HEK293 (cell line): ENCODE measurements at regions not wholly inside any gene's neighbourhood (a gene's known extent, or its start where the extent isn't known, plus 50 kb on each side); places are given as distances from the start of the nearest gene placed in this dataset.

Source experiments
- CTCF ChIA-PET: fragments of 350-600 bp; formaldehyde crosslinking; extraction: SDS; loops from one replicate; lab custom pipeline; 2021; ENCODE audit warnings: antibody characterized with exemption; lab: Yijun Ruan, JAX
- POLR2A ChIA-PET: fragments of 300-600 bp; formaldehyde crosslinking; extraction: SDS; loops from one replicate; lab custom pipeline; 2020; ENCODE audit warnings: antibody characterized with exemption, inconsistent platforms; lab: Yijun Ruan, JAX
- H3K27ac ChIP-seq: fragments of 200-500 bp; sonication (Bioruptor generic); 2 replicates; pipeline ENCODE4 v1.5.1; 2014; ENCODE audit warnings: low read depth, low read length, control low read depth, inconsistent platforms; ENCODE audit errors: extremely low read depth
- H3K36me3 ChIP-seq, 2 experiments: fragments of 200-500 bp in 1 of 2; sonication (Bioruptor generic) in 1 of 2; 1 replicate in 1 of 2; 2 replicates in 1 of 2; pipeline ENCODE4 v1.5.1; 2014 to 2017; ENCODE audit warnings: inconsistent platforms in 2 of 2, low read length in 2 of 2; ENCODE audit not compliant: control insufficient read depth in 2 of 2, insufficient read depth in 1 of 2
- H3K4me1 ChIP-seq: fragments of 200-500 bp; sonication (Bioruptor generic); 2 replicates; pipeline ENCODE4 v1.5.1; 2014; ENCODE audit warnings: mild to moderate bottlenecking, low read length, inconsistent platforms; ENCODE audit not compliant: control insufficient read depth, insufficient read depth
- H3K4me3 ChIP-seq: 2 replicates; pipeline ENCODE4 v1.5.1; 2011; ENCODE audit warnings: low read depth, mild to moderate bottlenecking, control low read depth, low read length, moderate library complexity
- H3K9me3 ChIP-seq: fragments of 200-500 bp; sonication (Bioruptor generic); 2 replicates; pipeline ENCODE4 v1.5.1; 2014; ENCODE audit warnings: low read depth, low read length, inconsistent platforms; ENCODE audit not compliant: control insufficient read depth, insufficient read depth
- GLI4 ChIP-seq: fragments of 450-650 bp; formaldehyde crosslinking; IDR thresholded peaks from 2 replicates; pipeline ENCODE4 v1.5.1; 2016; ENCODE audit warnings: missing biosample characterization, missing genetic modification characterization
- HOXD13 ChIP-seq: sonication (generic); formaldehyde crosslinking; IDR thresholded peaks from 2 replicates; pipeline ENCODE4 v1.8.0; 2022; ENCODE audit warnings: missing genetic modification reagents, borderline replicate concordance
- KLF16 ChIP-seq: fragments of 450-650 bp; formaldehyde crosslinking; IDR thresholded peaks from 2 replicates; pipeline ENCODE4 v1.5.1; 2017; ENCODE audit warnings: missing biosample characterization, missing genetic modification characterization
- KLF7 ChIP-seq: fragments of 450-650 bp; formaldehyde crosslinking; IDR thresholded peaks from 2 replicates; pipeline ENCODE4 v1.5.1; 2016; ENCODE audit warnings: missing biosample characterization, missing genetic modification characterization, borderline replicate concordance
- KLF9 ChIP-seq: fragments of 450-650 bp; formaldehyde crosslinking; IDR thresholded peaks from 2 replicates; pipeline ENCODE4 v1.5.1; 2016; ENCODE audit warnings: missing biosample characterization, missing genetic modification characterization, low read depth
- PRDM1 ChIP-seq: fragments of 450-650 bp; formaldehyde crosslinking; IDR thresholded peaks from 2 replicates; pipeline ENCODE4; 2016; ENCODE audit warnings: missing biosample characterization, missing genetic modification characterization
- TCF7L2 ChIP-seq: IDR thresholded peaks from 2 replicates; pipeline ENCODE4 v1.6.1; 2011; ENCODE audit warnings: low read depth, mild to moderate bottlenecking, inconsistent platforms, low read length, moderate library complexity, borderline replicate concordance
- TRIM28 ChIP-seq: IDR thresholded peaks from 2 replicates; pipeline ENCODE4 v1.6.1; 2011; ENCODE audit warnings: low read length, control low read depth, borderline replicate concordance
- ZBTB17 ChIP-seq: fragments of 450-650 bp; formaldehyde crosslinking; IDR thresholded peaks from 2 replicates; pipeline ENCODE4 v1.5.1; 2016; ENCODE audit warnings: missing biosample characterization, missing genetic modification characterization
- ZBTB7A ChIP-seq: fragments of 450-650 bp; formaldehyde crosslinking; IDR thresholded peaks from 2 replicates; pipeline ENCODE4 v1.5.1; 2016; ENCODE audit warnings: low read depth, missing biosample characterization, missing genetic modification characterization
- ZIC2 ChIP-seq: fragments of 450-650 bp; formaldehyde crosslinking; IDR thresholded peaks from 2 replicates; pipeline ENCODE4 v1.5.1; 2016; ENCODE audit warnings: missing biosample characterization, missing genetic modification characterization
- ZNF23 ChIP-seq: fragments of 450-650 bp; formaldehyde crosslinking; IDR thresholded peaks from 2 replicates; pipeline ENCODE4 v1.5.1; 2016; ENCODE audit warnings: missing biosample characterization, missing genetic modification characterization, borderline replicate concordance
- ZNF292 ChIP-seq: fragments of 450-650 bp; formaldehyde crosslinking; IDR thresholded peaks from 2 replicates; pipeline ENCODE4 v1.5.1; 2016; ENCODE audit warnings: low read depth, missing biosample characterization, missing genetic modification characterization, borderline replicate concordance
- ZNF398 ChIP-seq: fragments of 450-650 bp; formaldehyde crosslinking; IDR thresholded peaks from 2 replicates; pipeline ENCODE4 v1.5.1; 2017; ENCODE audit warnings: missing biosample characterization, missing genetic modification characterization
- ZNF571 ChIP-seq: fragments of 450-650 bp; formaldehyde crosslinking; IDR thresholded peaks from 2 replicates; pipeline ENCODE4 v1.5.0; 2017; ENCODE audit warnings: missing biosample characterization, missing genetic modification characterization
- ZNF623 ChIP-seq: fragments of 450-650 bp; formaldehyde crosslinking; IDR thresholded peaks from 2 replicates; pipeline ENCODE4 v1.5.1; 2016; ENCODE audit warnings: missing biosample characterization, missing genetic modification characterization
- ZNF692 ChIP-seq: fragments of 450-650 bp; formaldehyde crosslinking; IDR thresholded peaks from 2 replicates; pipeline ENCODE4 v1.5.1; 2016; ENCODE audit warnings: missing biosample characterization, missing genetic modification characterization
- ZNF830 ChIP-seq: fragments of 450-650 bp; IDR thresholded peaks from 2 replicates; pipeline ENCODE4 v1.5.0; 2018; ENCODE audit warnings: missing biosample characterization, missing genetic modification characterization, low read depth, mild to moderate bottlenecking, moderate library complexity
- ZNF843 ChIP-seq: fragments of 450-650 bp; formaldehyde crosslinking; IDR thresholded peaks from 2 replicates; pipeline ENCODE4 v1.5.1; 2016; ENCODE audit warnings: missing biosample characterization, missing genetic modification characterization
- TF ChIP-seq, protein P1 (sequence below): fragments of 450-650 bp; formaldehyde crosslinking; conservative IDR thresholded peaks from 2 replicates; pipeline ENCODE4 v1.5.1; 2016; ENCODE audit warnings: low read depth, missing biosample characterization, missing genetic modification characterization

GRCh38 chr18:38933910-38934510 is 1368.4 kb upstream of the CELF4 start:
- POLR2A ChIA-PET = no interaction called here
- Histone ChIP-seq H3K9me3 (no peaks in the 10 kb centered on the region), H3K4me3 (no peak overlapping the region)
- no peak for TF ChIP-seq ZBTB17 (tag by site-specific recombination)
- TF ChIP-seq GLI4 (tag by site-specific recombination) = no peak
- no peak for TF ChIP-seq PRDM1 (tag by site-specific recombination)
- TF ChIP-seq HOXD13 = no peak
- TF ChIP-seq ZNF830 (tag by site-specific recombination) = no peak
- TF ChIP-seq, all 188 proteins: peak for 0
- no peaks in the 10 kb centered on the region for H3K36me3 ChIP-seq
- H3K4me1 ChIP-seq = no peaks in the 10 kb centered on the region
- CTCF ChIA-PET = no interaction called here
- no peak overlapping the region for H3K27ac ChIP-seq

DNA sequence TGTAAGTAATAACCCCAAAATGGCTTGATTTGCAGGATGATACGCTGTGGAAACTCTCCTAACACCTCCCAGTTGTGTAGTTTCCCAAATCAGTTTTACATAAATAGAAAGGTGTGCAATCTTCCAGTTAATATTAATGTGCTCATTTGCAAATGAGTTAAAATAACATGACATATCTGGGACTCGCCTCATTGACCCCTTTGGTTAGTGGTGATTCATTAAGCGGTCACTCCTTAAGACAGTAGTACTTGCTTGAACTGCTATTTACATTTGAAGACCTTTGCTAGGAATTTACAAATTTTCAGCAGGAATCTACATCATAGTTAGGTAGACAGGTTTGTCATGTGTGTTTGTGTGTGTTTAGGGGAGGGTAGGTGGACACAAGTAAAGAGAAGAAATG is 1367.7 kb upstream of the CELF4 start:
- H3K36me3 ChIP-seq = no peaks in the 10 kb centered on the region
- H3K9me3 ChIP-seq = no peaks in the 10 kb centered on the region
- H3K27ac ChIP-seq = no peak overlapping the region
- ChIA-PET CTCF (no interaction called here), POLR2A (no interaction called here)
- no peaks in the 10 kb centered on the region for H3K4me1 ChIP-seq
- no peak overlapping the region for H3K4me3 ChIP-seq
- TF ChIP-seq TCF7L2 (no peak), ZNF292 (tag by site-specific recombination) (no peak), ZIC2 (tag by site-specific recombination) (no peak)
- TF ChIP-seq, protein P1, sequence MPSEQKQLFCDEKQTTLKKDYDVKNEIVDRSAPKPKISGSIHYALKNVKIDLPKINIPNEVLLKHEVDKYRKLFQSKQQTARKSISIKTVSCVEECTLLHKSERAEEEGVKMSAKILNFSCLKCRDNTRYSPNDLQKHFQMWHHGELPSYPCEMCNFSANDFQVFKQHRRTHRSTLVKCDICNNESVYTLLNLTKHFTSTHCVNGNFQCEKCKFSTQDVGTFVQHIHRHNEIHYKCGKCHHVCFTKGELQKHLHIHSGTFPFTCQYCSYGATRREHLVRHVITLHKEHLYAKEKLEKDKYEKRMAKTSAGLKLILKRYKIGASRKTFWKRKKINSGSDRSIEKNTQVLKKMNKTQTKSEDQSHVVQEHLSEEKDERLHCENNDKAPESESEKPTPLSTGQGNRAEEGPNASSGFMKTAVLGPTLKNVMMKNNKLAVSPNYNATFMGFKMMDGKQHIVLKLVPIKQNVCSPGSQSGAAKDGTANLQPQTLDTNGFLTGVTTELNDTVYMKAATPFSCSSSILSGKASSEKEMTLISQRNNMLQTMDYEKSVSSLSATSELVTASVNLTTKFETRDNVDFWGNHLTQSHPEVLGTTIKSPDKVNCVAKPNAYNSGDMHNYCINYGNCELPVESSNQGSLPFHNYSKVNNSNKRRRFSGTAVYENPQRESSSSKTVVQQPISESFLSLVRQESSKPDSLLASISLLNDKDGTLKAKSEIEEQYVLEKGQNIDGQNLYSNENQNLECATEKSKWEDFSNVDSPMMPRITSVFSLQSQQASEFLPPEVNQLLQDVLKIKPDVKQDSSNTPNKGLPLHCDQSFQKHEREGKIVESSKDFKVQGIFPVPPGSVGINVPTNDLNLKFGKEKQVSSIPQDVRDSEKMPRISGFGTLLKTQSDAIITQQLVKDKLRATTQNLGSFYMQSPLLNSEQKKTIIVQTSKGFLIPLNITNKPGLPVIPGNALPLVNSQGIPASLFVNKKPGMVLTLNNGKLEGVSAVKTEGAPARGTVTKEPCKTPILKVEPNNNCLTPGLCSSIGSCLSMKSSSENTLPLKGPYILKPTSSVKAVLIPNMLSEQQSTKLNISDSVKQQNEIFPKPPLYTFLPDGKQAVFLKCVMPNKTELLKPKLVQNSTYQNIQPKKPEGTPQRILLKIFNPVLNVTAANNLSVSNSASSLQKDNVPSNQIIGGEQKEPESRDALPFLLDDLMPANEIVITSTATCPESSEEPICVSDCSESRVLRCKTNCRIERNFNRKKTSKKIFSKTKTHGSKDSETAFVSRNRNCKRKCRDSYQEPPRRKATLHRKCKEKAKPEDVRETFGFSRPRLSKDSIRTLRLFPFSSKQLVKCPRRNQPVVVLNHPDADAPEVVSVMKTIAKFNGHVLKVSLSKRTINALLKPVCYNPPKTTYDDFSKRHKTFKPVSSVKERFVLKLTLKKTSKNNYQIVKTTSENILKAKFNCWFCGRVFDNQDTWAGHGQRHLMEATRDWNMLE (tag by site-specific recombination) = no peak

GRCh38 chr18:38932752-38933151 is 1367.2 kb upstream of the CELF4 start:
- POLR2A ChIA-PET = no interaction called here
- CTCF ChIA-PET = no interaction called here

More at GRCh38 chr18:38932752-38933151, 1367.2 kb upstream of the CELF4 start:
- H3K9me3 ChIP-seq = no peaks in the 10 kb centered on the region
- no peaks in the 10 kb centered on the region for H3K4me1 ChIP-seq
- H3K4me3 ChIP-seq = no peak overlapping the region
- H3K27ac ChIP-seq = no peak overlapping the region
- no peaks in the 10 kb centered on the region for H3K36me3 ChIP-seq
- TF ChIP-seq ZNF23 (tag by site-specific recombination) (no peak), KLF16 (tag by site-specific recombination) (no peak), ZNF398 (tag by site-specific recombination) (no peak), ZNF843 (no peak), ZNF571 (no peak), ZNF623 (no peak), ZBTB7A (tag by site-specific recombination) (no peak), KLF9 (no peak), ZIC2 (tag by site-specific recombination) (no peak), KLF7 (tag by site-specific recombination) (no peak), TRIM28 (no peak), ZNF692 (tag by site-specific recombination) (no peak)
